A549 (cell line): ENCODE measurements at regions not wholly inside any gene's neighbourhood (a gene's known extent, or its start where the extent isn't known, plus 50 kb on each side); places are given as distances from the start of the nearest gene placed in this dataset.

Experiments
- CBX8 ChIP-seq: fragments of 200-600 bp; sonication (generic); IDR thresholded peaks from 2 replicates; pipeline ENCODE4 v1.6.1; 2016
- EP300 ChIP-seq, 2 experiments: fragments of >200 bp; sonication (Bioruptor Twin); formaldehyde crosslinking; IDR thresholded peaks; 2 replicates in 1 of 2; 3 replicates in 1 of 2; pipeline ENCODE4 v1.6.1; 2016 to 2017
- FOXS1 ChIP-seq: fragments of 250-450 bp; sonication (Bioruptor Pico); IDR thresholded peaks from 2 replicates; pipeline ENCODE4 v1.5.0; 2020; ENCODE audit warnings: mild to moderate bottlenecking, moderate library complexity
- TF ChIP-seq, protein P1 (sequence below): fragments of >200 bp; sonication (Bioruptor Twin); formaldehyde crosslinking; IDR thresholded peaks from 3 replicates; pipeline ENCODE4 v1.5.1; 2016

DNA sequence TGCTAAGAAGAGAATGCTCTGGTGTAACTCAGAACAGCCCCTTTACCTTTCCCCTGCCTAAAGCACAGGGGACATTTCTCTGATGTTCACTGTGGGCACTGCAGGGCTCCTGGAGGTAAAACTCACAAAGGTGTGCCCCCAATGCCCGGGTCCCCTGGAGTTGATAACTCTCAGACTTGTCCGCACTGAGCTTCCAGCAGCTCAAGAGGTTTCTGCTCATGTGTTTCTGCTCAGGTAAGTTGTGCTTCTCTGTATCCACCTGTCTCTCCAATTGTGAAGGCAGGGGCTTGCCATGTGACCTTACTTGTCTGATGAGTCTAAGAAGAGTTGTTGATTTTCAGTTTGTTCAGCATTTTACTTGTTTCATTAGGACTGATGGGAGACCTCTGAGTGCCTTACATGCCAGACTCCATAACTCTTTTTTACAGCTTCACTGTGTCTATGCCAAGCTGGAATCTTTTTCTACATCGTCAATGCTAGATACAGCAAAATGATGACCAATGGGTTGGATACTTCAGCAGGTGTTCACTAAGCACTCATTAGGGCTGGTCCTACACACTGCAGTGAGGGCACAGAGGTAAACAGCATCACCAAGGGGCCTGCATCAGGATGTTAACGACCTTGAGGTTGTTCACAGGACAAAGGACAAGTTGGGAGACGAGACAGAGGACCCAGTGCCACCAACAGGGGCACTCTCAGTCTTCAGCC is 56.4 kb downstream of the MRPL36 start:
- TF ChIP-seq, protein P1, sequence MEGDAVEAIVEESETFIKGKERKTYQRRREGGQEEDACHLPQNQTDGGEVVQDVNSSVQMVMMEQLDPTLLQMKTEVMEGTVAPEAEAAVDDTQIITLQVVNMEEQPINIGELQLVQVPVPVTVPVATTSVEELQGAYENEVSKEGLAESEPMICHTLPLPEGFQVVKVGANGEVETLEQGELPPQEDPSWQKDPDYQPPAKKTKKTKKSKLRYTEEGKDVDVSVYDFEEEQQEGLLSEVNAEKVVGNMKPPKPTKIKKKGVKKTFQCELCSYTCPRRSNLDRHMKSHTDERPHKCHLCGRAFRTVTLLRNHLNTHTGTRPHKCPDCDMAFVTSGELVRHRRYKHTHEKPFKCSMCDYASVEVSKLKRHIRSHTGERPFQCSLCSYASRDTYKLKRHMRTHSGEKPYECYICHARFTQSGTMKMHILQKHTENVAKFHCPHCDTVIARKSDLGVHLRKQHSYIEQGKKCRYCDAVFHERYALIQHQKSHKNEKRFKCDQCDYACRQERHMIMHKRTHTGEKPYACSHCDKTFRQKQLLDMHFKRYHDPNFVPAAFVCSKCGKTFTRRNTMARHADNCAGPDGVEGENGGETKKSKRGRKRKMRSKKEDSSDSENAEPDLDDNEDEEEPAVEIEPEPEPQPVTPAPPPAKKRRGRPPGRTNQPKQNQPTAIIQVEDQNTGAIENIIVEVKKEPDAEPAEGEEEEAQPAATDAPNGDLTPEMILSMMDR, result no peak
- TF ChIP-seq EP300 (IDR thresholded peaks at IDR 0.05), result no peak
- no peak for TF ChIP-seq FOXS1
- TF ChIP-seq CBX8, result no peak
